ENCODE measurements at regions not wholly inside any gene's neighbourhood (a gene's known extent, or its start where the extent isn't known, plus 50 kb on each side); places are given as distances from the start of the nearest gene placed in this dataset.

GRCh38 chr20:40085513-40085912 is 603.5 kb downstream of the MAFB start:
- TF ChIP-seq CTCF (IDR thresholded peaks at IDR 0.05) (no peak), POLR2A (IDR thresholded peaks at IDR 0.05) (no peak), POLR2AphosphoS5 (IDR thresholded peaks at IDR 0.05) (no peak), EP300 (IDR thresholded peaks at IDR 0.05) (no peak)

Data from sigmoid colon (tissue), 4 donors.